HepG2 (cell line): ENCODE measurements at regions not wholly inside any gene's neighbourhood (a gene's known extent, or its start where the extent isn't known, plus 50 kb on each side); places are given as distances from the start of the nearest gene placed in this dataset.

Experiments
- ATAC-seq: fragments of 200-7000 bp; cut with Tn5 transposase; 3 replicates; pipeline ENCODE4 v1.9.1; 2020; ENCODE audit warnings: mild to moderate bottlenecking, moderate library complexity
- BruUV-seq: library from RNA; stranded (reverse); fragments of 400-500 nt; replicated peaks from 2 replicates; lab custom pipeline; 2021; lab: Mats Ljungman, UMichigan
- CTCF ChIA-PET: fragments of 300-600 bp; formaldehyde crosslinking; extraction: SDS; loops from one replicate; lab custom pipeline; 2021; ENCODE audit warnings: low total read pairs, inconsistent platforms, low intra/inter-chr PET ratio; lab: Yijun Ruan, JAX
- POLR2A ChIA-PET: fragments of 350-600 bp; sonication (Branson Sonifier 250); formaldehyde crosslinking; loops from one replicate; lab custom pipeline; 2020; ENCODE audit warnings: antibody characterized with exemption, inconsistent platforms; lab: Yijun Ruan, JAX
- DNase-seq: peaks from one replicate; pipeline ENCODE4 v3.0.0-alpha.2; 2015; ENCODE audit warnings: low spot score
- FAIRE-seq: peaks from 3 replicates; lab custom pipeline; 2011; peaks lifted over from hg19 to GRCh38; lab: Jason Lieb, UNC
- H2AFZ ChIP-seq: one replicate; pipeline ENCODE4 v1.6.1; 2011; ENCODE audit warnings: low read length, inconsistent platforms
- H3K27ac ChIP-seq: fragments of 300-600 bp; 3 replicates; pipeline ENCODE4 v1.8.0; 2011; ENCODE audit warnings: mixed run types, mild to moderate bottlenecking, mixed read lengths, low read length, inconsistent platforms; ENCODE audit not compliant: insufficient read depth; ENCODE audit errors: extremely low read length
- H3K27me3 ChIP-seq, 2 experiments: fragments of 200-600 bp in 1 of 2; 2 replicates in 1 of 2; 3 replicates in 1 of 2; pipeline versions ENCODE4 v1.6.0 to v1.8.0; 2011; ENCODE audit warnings: low read length in 2 of 2, mild to moderate bottlenecking in 2 of 2, moderate library complexity in 2 of 2, inconsistent platforms in 1 of 2; ENCODE audit not compliant: insufficient read depth in 2 of 2, control insufficient read depth in 1 of 2
- H3K36me3 ChIP-seq, 2 experiments: fragments of 200-600 bp in 1 of 2; replicated peaks in 1 of 2; 2 replicates in 1 of 2; 3 replicates in 1 of 2; pipeline versions ENCODE4 v1.5.1 to v1.8.0; 2011; ENCODE audit warnings: low read length in 2 of 2, inconsistent platforms in 1 of 2; ENCODE audit not compliant: insufficient read depth in 2 of 2, control insufficient read depth in 1 of 2
- H3K4me1 ChIP-seq: 2 replicates; pipeline ENCODE4 v1.5.1; 2012; ENCODE audit warnings: low read length, inconsistent platforms; ENCODE audit not compliant: insufficient read depth
- H3K4me2 ChIP-seq: 2 replicates; pipeline ENCODE4 v1.6.0; 2011; ENCODE audit warnings: low read depth, low read length, inconsistent platforms
- H3K4me3 ChIP-seq, 3 experiments: fragments of 200-600 bp in 1 of 3; sonication (generic), shearing (Covaris generic) in 1 of 3; replicated peaks in 1 of 3; 2 replicates each; pipeline ENCODE4 v1.5.1; 2011 to 2016; ENCODE audit warnings: low read length in 3 of 3, inconsistent platforms in 2 of 3, low read depth in 2 of 3, mild to moderate bottlenecking in 2 of 3, control low read depth in 1 of 3, mixed read lengths in 1 of 3; ENCODE audit not compliant: insufficient read depth in 1 of 3
- H3K79me2 ChIP-seq: one replicate; pipeline ENCODE4 v1.6.1; 2011; ENCODE audit warnings: low read length, inconsistent platforms; ENCODE audit not compliant: insufficient read depth
- H3K9ac ChIP-seq: 2 replicates; pipeline ENCODE4 v1.6.0; 2011; ENCODE audit warnings: mild to moderate bottlenecking, low read depth, low read length, inconsistent platforms; ENCODE audit not compliant: insufficient read depth
- H3K9me3 ChIP-seq: 2 replicates; pipeline ENCODE4 v1.5.1; 2012; ENCODE audit warnings: mild to moderate bottlenecking, low read length
- H4K20me1 ChIP-seq: 2 replicates; pipeline ENCODE4 v1.6.0; 2011; ENCODE audit warnings: inconsistent platforms, mild to moderate bottlenecking, low read length, moderate library complexity; ENCODE audit not compliant: insufficient read depth
- MED1 ChIP-seq: sonication (generic); formaldehyde crosslinking; IDR thresholded peaks from 2 replicates; pipeline ENCODE4 v1.4.0; 2020; ENCODE audit warnings: missing genetic modification reagents
- TAF1 ChIP-seq: sonication (generic); formaldehyde crosslinking; IDR thresholded peaks from 2 replicates; pipeline ENCODE4 v1.4.0; 2020; ENCODE audit warnings: missing genetic modification reagents
- TCF12 ChIP-seq, 2 experiments: fragments of 450-650 bp in 1 of 2; sonication (generic) in 1 of 2; formaldehyde crosslinking in 1 of 2; IDR thresholded peaks; 2 replicates each; pipeline versions ENCODE4 v1.6.1 to v1.8.0; 2017 to 2022; ENCODE audit warnings: antibody characterized with exemption in 1 of 2, mild to moderate bottlenecking in 1 of 2, missing genetic modification reagents in 1 of 2, moderate library complexity in 1 of 2
- WGBS: methylation state at CpG from one replicate; pipeline ENCODE4 v1.1.6; 2017; ENCODE audit warnings: low lambda C conversion rate; 5-methylcytosine and 5-hydroxymethylcytosine counted together
- in situ Hi-C: cut with HindIII; loops from 2 replicates; pipeline ENCODE4 v1.10.0; 2017; ENCODE audit warnings: low pct_unique_long_range_greater_than_20kb; ENCODE audit not compliant: extremely low pct_ligation_motif_present
- intact Hi-C: fragments of 100-400 bp; cut with micrococcal nuclease; formaldehyde crosslinking; loops from one replicate; pipeline ENCODE4 v1.10.0; 2022; ENCODE audit not compliant: unreplicated experiment
- TF ChIP-seq, protein P1 (sequence below): sonication (generic); formaldehyde crosslinking; IDR thresholded peaks from 2 replicates; pipeline ENCODE4 v1.5.0; 2020; ENCODE audit warnings: mild to moderate bottlenecking, missing genetic modification reagents
- TF ChIP-seq, protein P2 (sequence below): sonication (generic); formaldehyde crosslinking; IDR thresholded peaks from 2 replicates; pipeline ENCODE4 v1.8.1; 2023; ENCODE audit warnings: missing genetic modification reagents, mild to moderate bottlenecking, borderline replicate concordance

DNA sequence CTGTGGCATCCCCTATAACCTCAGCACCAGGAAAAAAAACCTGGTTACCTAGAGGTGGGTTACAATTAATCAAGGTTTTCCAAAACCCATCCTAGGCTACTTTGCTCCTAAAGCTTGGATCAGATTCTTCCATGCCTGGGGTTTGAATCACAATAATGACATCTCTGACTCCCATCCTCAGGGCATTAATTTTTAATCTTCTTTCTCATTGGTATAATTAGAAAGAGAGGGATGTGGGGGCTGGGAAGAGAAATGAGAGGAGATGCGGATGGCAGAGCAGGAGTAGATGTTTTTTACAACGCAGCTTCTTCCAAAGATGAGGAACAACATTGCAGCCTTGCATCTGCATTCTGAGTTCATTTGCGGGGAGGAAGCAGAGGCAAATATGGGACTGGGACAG lies 117.2 kb upstream of the E2F8 start (continued):
- TF ChIP-seq TAF1 (CRISPR knock-in tag), result no peak

DNA sequence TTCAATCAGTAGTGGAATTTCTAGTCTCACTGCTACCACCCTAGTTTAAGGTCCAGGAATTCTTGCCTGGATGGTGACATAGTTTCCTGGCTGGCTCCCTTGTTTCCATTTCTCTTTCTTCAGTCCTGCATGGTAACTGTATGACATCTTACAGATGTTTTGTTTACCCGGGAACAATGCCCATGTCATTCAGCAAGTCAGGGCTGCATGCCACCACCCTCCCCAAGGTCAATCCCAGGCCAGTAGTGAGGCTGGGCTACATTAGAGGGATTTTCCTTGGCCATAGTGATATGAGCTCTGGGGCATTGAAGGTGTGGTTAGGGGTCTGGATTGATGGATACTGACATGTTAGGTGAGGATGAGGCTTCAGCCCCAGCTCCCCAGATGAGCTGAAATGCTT lies 114.9 kb upstream of the E2F8 start:
- CTCF ChIA-PET, result no interaction called here
- in situ Hi-C loops (no loop called here), intact Hi-C loops (no loop called here)
- no TSS peak for BruUV-seq
- H3K27ac ChIP-seq, result no peak overlapping the region
- no peaks in the 10 kb centered on the region for H3K79me2 ChIP-seq
- POLR2A ChIA-PET, result no interaction called here
- TF ChIP-seq, protein P1, sequence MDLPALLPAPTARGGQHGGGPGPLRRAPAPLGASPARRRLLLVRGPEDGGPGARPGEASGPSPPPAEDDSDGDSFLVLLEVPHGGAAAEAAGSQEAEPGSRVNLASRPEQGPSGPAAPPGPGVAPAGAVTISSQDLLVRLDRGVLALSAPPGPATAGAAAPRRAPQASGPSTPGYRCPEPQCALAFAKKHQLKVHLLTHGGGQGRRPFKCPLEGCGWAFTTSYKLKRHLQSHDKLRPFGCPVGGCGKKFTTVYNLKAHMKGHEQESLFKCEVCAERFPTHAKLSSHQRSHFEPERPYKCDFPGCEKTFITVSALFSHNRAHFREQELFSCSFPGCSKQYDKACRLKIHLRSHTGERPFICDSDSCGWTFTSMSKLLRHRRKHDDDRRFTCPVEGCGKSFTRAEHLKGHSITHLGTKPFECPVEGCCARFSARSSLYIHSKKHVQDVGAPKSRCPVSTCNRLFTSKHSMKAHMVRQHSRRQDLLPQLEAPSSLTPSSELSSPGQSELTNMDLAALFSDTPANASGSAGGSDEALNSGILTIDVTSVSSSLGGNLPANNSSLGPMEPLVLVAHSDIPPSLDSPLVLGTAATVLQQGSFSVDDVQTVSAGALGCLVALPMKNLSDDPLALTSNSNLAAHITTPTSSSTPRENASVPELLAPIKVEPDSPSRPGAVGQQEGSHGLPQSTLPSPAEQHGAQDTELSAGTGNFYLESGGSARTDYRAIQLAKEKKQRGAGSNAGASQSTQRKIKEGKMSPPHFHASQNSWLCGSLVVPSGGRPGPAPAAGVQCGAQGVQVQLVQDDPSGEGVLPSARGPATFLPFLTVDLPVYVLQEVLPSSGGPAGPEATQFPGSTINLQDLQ (CRISPR knock-in tag), result no peak
- TF ChIP-seq, protein P2, sequence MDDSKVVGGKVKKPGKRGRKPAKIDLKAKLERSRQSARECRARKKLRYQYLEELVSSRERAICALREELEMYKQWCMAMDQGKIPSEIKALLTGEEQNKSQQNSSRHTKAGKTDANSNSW (CRISPR knock-in tag), result no peak
- no peak for TF ChIP-seq TCF12 (IDR thresholded peaks at IDR 0.05)
- TF ChIP-seq TCF12 (CRISPR knock-in tag; IDR thresholded peaks at IDR 0.05), result no peak
- no peak for TF ChIP-seq MED1 (CRISPR knock-in tag)
- H3K36me3 ChIP-seq, result no peaks in the 10 kb centered on the region
- H3K9me3 ChIP-seq, result no peaks in the 10 kb centered on the region
- ATAC-seq, result no peak
- H3K4me1 ChIP-seq, result no peaks in the 10 kb centered on the region
- no peak overlapping the region for H3K4me2 ChIP-seq
- H3K4me3 ChIP-seq, result no peak overlapping the region
- no peak overlapping the region for H3K9ac ChIP-seq
- WGBS, result 0% methylated on average over 1 of the region's 1 CpG
- no peaks in the 10 kb centered on the region; a peak in 1 of 5 replicates for H3K27me3 ChIP-seq
- no peak overlapping the region for H2AFZ ChIP-seq
- no peak for FAIRE-seq
- DNase-seq, result no peak
- H4K20me1 ChIP-seq, result no peaks in the 10 kb centered on the region
